HepG2 (cell line): ENCODE measurements at regions not wholly inside any gene's neighbourhood (a gene's known extent, or its start where the extent isn't known, plus 50 kb on each side); places are given as distances from the start of the nearest gene placed in this dataset.

Source experiments
- BCL6 ChIP-seq: IDR thresholded peaks from 2 replicates; pipeline ENCODE4 v1.6.1; 2016; ENCODE audit warnings: missing genetic modification reagents, missing compliant biosample characterization
- ELF3 ChIP-seq: IDR thresholded peaks from 2 replicates; pipeline ENCODE4 v1.6.1; 2016; ENCODE audit warnings: missing genetic modification reagents, missing compliant biosample characterization
- EP300 ChIP-seq, 3 experiments: sonication (generic) in 1 of 3; formaldehyde crosslinking in 1 of 3; IDR thresholded peaks; 2 replicates each; pipeline versions ENCODE4 v1.5.1 to v1.6.1; 2011 to 2020; ENCODE audit warnings: low read depth in 2 of 3, low read length in 2 of 3, borderline replicate concordance in 1 of 3, improper control_type of control experiment in 1 of 3, mild to moderate bottlenecking in 1 of 3, missing genetic modification reagents in 1 of 3, moderate library complexity in 1 of 3
- FOXK1 ChIP-seq: sonication (generic); formaldehyde crosslinking; IDR thresholded peaks from 2 replicates; pipeline ENCODE4 v1.4.0; 2020; ENCODE audit warnings: low read depth, missing genetic modification reagents, borderline replicate concordance
- FOXP1 ChIP-seq, 2 experiments: fragments of 450-650 bp in 1 of 2; IDR thresholded peaks; 2 replicates each; pipeline ENCODE4 v1.6.1; 2017 to 2018; ENCODE audit warnings: antibody characterized with exemption in 1 of 2
- HDAC2 ChIP-seq: sonication (generic); formaldehyde crosslinking; IDR thresholded peaks from 2 replicates; pipeline ENCODE4 v1.4.0; 2020; ENCODE audit warnings: missing genetic modification reagents
- HNF4A ChIP-seq: sonication (generic); formaldehyde crosslinking; IDR thresholded peaks from 2 replicates; pipeline ENCODE4 v1.4.0; 2020; ENCODE audit warnings: missing genetic modification reagents
- KDM1A ChIP-seq: IDR thresholded peaks from 2 replicates; pipeline ENCODE4 v1.6.1; 2016; ENCODE audit warnings: missing compliant biosample characterization
- NFYB ChIP-seq: sonication (generic); formaldehyde crosslinking; IDR thresholded peaks from 2 replicates; pipeline ENCODE4 v1.4.0; 2020; ENCODE audit warnings: missing genetic modification reagents
- PITX1 ChIP-seq: sonication (generic); formaldehyde crosslinking; IDR thresholded peaks from 2 replicates; pipeline ENCODE4 v1.5.1; 2020; ENCODE audit warnings: mild to moderate bottlenecking, missing genetic modification reagents
- RFX3 ChIP-seq: IDR thresholded peaks from 2 replicates; pipeline ENCODE4 v1.6.1; 2016; ENCODE audit warnings: missing biosample characterization, missing genetic modification reagents
- SIX4 ChIP-seq: sonication (generic); formaldehyde crosslinking; IDR thresholded peaks from 2 replicates; pipeline ENCODE4 v1.4.0; 2020; ENCODE audit warnings: missing genetic modification reagents
- SKI ChIP-seq: fragments of 450-650 bp; IDR thresholded peaks from one replicate; pipeline ENCODE4 v1.6.1; 2018; ENCODE audit warnings: mild to moderate bottlenecking; ENCODE audit not compliant: partially characterized antibody
- THAP11 ChIP-seq: IDR thresholded peaks from 2 replicates; pipeline ENCODE4 v1.6.1; 2016; ENCODE audit warnings: missing biosample characterization, missing genetic modification reagents
- ZNF567 ChIP-seq: sonication (generic); formaldehyde crosslinking; IDR thresholded peaks from 2 replicates; pipeline ENCODE4 v1.8.1; 2023; ENCODE audit warnings: mild to moderate bottlenecking, missing genetic modification reagents, borderline replicate concordance
- ZNF891 ChIP-seq: sonication (generic); formaldehyde crosslinking; IDR thresholded peaks from 2 replicates; pipeline ENCODE4 v1.5.0; 2020; ENCODE audit warnings: mild to moderate bottlenecking, missing genetic modification reagents
- TF ChIP-seq, protein P1 (sequence below): sonication (generic); IDR thresholded peaks from 2 replicates; pipeline ENCODE4 v1.6.1; 2016; ENCODE audit warnings: low read depth, borderline replicate concordance
- TF ChIP-seq, protein P2 (sequence below), 2 experiments: sonication (generic) in 1 of 2; formaldehyde crosslinking in 1 of 2; IDR thresholded peaks; 2 replicates each; pipeline versions ENCODE4 v1.4.0 to v1.6.1; 2016 to 2020; ENCODE audit warnings: borderline replicate concordance in 1 of 2, low read depth in 1 of 2, mild to moderate bottlenecking in 1 of 2, missing genetic modification reagents in 1 of 2
- TF ChIP-seq, protein P3 (sequence below): IDR thresholded peaks from 2 replicates; pipeline ENCODE4 v1.4.0; 2020; ENCODE audit warnings: mild to moderate bottlenecking, missing genetic modification reagents

DNA sequence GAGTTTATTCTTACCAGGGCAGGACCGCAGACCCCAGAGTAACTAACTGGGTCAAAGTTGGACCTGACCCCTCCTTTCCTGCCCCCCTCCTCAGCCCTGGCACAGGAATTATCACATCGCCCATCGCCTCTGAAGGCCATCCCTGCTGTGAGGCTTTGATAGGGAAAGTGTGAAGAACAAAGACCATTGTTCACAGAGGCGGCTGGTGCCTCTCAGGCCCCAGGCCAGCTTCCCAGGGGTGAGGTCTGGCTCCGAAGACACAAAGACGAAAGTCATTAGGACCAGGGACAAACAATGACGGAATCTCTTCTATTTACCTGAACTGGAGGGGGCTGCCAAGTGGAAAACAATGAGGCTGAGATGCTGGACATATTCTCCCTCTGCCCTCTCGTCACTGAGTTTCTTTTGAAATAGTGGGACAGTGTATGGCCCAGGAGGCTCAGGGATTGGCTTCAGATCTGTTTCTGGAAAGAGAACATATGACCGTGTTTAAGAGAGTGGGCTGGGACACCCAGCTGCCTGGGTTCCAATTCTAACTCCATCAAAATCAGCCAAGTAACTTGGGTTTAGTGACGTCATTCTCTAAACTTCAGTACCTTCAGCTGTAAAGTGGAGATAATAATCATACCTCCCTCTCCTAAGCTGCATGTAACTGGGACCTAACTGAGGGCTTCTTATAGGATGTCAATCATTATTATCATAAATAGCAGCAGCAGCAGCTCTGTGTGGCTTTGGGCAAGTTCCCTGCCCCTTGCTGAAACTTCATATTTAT is 769.4 kb downstream of the MED13L start (continued):
- TF ChIP-seq ZNF567 (CRISPR knock-in tag), result no peak
- peak; percentile 32; the same call in 1 of the 2 replicates for TF ChIP-seq HNF4A (CRISPR knock-in tag)
- TF ChIP-seq PITX1 (CRISPR knock-in tag), result 0 out of 2 replicates have a peak, but pooled peaks have one; percentile 32
- TF ChIP-seq NFYB (CRISPR knock-in tag), result no peak
- 0 out of 2 replicates have a peak, but pooled peaks have one; percentile 14 for TF ChIP-seq ELF3
- TF ChIP-seq, protein P1, sequence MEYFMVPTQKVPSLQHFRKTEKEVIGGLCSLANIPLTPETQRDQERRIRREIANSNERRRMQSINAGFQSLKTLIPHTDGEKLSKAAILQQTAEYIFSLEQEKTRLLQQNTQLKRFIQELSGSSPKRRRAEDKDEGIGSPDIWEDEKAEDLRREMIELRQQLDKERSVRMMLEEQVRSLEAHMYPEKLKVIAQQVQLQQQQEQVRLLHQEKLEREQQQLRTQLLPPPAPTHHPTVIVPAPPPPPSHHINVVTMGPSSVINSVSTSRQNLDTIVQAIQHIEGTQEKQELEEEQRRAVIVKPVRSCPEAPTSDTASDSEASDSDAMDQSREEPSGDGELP, result peak; percentile 31; the same call in 1 of the 2 replicates
- 0 out of 2 replicates have a peak, but pooled peaks have one; percentile 4 for TF ChIP-seq THAP11 (CRISPR knock-in tag)
- TF ChIP-seq EP300 (IDR thresholded peaks at IDR 0.05; ENCODE audit: low read depth in 2 of 2, low read length in 2 of 2), result peak; percentile 27 to 77; a peak in 3 of 4 replicates
- peak; percentile 86 for TF ChIP-seq EP300 (CRISPR knock-in tag; IDR thresholded peaks at IDR 0.05; ENCODE audit: borderline replicate concordance)
- 0 out of 2 replicates have a peak, but pooled peaks have one; percentile 43 for TF ChIP-seq KDM1A (CRISPR knock-in tag)
- TF ChIP-seq, protein P2, sequence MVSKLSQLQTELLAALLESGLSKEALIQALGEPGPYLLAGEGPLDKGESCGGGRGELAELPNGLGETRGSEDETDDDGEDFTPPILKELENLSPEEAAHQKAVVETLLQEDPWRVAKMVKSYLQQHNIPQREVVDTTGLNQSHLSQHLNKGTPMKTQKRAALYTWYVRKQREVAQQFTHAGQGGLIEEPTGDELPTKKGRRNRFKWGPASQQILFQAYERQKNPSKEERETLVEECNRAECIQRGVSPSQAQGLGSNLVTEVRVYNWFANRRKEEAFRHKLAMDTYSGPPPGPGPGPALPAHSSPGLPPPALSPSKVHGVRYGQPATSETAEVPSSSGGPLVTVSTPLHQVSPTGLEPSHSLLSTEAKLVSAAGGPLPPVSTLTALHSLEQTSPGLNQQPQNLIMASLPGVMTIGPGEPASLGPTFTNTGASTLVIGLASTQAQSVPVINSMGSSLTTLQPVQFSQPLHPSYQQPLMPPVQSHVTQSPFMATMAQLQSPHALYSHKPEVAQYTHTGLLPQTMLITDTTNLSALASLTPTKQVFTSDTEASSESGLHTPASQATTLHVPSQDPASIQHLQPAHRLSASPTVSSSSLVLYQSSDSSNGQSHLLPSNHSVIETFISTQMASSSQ (IDR thresholded peaks at IDR 0.05; ENCODE audit: low read depth), result no peak
- TF ChIP-seq, protein P2 (CRISPR knock-in tag; IDR thresholded peaks at IDR 0.05; ENCODE audit: borderline replicate concordance), result peak; percentile 20; the same call in 1 of the 2 replicates
- TF ChIP-seq RFX3 (CRISPR knock-in tag), result no peak
- 0 out of 2 replicates have a peak, but pooled peaks have one; percentile 26 for TF ChIP-seq SIX4 (CRISPR knock-in tag)
- TF ChIP-seq, protein P3, sequence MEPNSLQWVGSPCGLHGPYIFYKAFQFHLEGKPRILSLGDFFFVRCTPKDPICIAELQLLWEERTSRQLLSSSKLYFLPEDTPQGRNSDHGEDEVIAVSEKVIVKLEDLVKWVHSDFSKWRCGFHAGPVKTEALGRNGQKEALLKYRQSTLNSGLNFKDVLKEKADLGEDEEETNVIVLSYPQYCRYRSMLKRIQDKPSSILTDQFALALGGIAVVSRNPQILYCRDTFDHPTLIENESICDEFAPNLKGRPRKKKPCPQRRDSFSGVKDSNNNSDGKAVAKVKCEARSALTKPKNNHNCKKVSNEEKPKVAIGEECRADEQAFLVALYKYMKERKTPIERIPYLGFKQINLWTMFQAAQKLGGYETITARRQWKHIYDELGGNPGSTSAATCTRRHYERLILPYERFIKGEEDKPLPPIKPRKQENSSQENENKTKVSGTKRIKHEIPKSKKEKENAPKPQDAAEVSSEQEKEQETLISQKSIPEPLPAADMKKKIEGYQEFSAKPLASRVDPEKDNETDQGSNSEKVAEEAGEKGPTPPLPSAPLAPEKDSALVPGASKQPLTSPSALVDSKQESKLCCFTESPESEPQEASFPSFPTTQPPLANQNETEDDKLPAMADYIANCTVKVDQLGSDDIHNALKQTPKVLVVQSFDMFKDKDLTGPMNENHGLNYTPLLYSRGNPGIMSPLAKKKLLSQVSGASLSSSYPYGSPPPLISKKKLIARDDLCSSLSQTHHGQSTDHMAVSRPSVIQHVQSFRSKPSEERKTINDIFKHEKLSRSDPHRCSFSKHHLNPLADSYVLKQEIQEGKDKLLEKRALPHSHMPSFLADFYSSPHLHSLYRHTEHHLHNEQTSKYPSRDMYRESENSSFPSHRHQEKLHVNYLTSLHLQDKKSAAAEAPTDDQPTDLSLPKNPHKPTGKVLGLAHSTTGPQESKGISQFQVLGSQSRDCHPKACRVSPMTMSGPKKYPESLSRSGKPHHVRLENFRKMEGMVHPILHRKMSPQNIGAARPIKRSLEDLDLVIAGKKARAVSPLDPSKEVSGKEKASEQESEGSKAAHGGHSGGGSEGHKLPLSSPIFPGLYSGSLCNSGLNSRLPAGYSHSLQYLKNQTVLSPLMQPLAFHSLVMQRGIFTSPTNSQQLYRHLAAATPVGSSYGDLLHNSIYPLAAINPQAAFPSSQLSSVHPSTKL (CRISPR knock-in tag), result peak; percentile 88
- 0 out of 2 replicates have a peak, but pooled peaks have one; percentile 12 for TF ChIP-seq FOXK1
- peak; percentile 51; the same call in 1 of the 2 replicates for TF ChIP-seq HDAC2
- peak; percentile 10 for TF ChIP-seq SKI
- TF ChIP-seq BCL6 (CRISPR knock-in tag), result peak; percentile 67
- TF ChIP-seq FOXP1 (IDR thresholded peaks at IDR 0.05), result no peak
- peak; percentile 54 for TF ChIP-seq FOXP1 (CRISPR knock-in tag; IDR thresholded peaks at IDR 0.05)
- no peak for TF ChIP-seq ZNF891 (CRISPR knock-in tag)
